ENCODE measurements at regions not wholly inside any gene's neighbourhood (a gene's known extent, or its start where the extent isn't known, plus 50 kb on each side); places are given as distances from the start of the nearest gene placed in this dataset.

DNA sequence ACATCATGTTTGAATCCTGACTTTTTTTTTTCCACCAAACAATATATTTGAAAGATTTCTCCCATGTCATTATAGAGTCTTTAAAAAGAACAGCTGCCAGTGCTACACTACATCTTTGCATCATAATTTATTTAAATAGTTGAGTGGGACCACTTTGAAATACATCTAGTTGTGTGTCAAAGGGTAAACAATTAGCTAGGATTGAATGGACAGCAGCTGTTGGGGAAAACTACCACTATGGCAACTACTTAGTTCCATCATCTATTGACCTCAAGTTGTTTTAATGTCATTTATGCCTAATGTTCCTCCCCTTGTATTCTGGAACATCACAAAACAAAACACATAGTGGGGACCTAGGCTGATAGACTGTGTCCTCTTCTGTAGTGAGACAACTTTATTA is 985.1 kb downstream of the SORCS1 start:
- Mint-ChIP-seq H3K4me1 (peaks cover 33% of the 10 kb centered on the region), H3K27me3 (ENCODE audit: low read depth) (no peaks in the 10 kb centered on the region), H3K4me3 (no peak overlapping the region), H3K9me3 (no peaks in the 10 kb centered on the region), H3K27ac (peak overlapping the region in 1 of 3 experiments; percentile 75), H3K36me3 (ENCODE audit: low read depth) (no peaks in the 10 kb centered on the region)
- TF ChIP-seq, protein P1, sequence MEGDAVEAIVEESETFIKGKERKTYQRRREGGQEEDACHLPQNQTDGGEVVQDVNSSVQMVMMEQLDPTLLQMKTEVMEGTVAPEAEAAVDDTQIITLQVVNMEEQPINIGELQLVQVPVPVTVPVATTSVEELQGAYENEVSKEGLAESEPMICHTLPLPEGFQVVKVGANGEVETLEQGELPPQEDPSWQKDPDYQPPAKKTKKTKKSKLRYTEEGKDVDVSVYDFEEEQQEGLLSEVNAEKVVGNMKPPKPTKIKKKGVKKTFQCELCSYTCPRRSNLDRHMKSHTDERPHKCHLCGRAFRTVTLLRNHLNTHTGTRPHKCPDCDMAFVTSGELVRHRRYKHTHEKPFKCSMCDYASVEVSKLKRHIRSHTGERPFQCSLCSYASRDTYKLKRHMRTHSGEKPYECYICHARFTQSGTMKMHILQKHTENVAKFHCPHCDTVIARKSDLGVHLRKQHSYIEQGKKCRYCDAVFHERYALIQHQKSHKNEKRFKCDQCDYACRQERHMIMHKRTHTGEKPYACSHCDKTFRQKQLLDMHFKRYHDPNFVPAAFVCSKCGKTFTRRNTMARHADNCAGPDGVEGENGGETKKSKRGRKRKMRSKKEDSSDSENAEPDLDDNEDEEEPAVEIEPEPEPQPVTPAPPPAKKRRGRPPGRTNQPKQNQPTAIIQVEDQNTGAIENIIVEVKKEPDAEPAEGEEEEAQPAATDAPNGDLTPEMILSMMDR (IDR thresholded peaks at IDR 0.05; ENCODE audit: unreplicated experiment in 3 of 3), result no peak

DNA sequence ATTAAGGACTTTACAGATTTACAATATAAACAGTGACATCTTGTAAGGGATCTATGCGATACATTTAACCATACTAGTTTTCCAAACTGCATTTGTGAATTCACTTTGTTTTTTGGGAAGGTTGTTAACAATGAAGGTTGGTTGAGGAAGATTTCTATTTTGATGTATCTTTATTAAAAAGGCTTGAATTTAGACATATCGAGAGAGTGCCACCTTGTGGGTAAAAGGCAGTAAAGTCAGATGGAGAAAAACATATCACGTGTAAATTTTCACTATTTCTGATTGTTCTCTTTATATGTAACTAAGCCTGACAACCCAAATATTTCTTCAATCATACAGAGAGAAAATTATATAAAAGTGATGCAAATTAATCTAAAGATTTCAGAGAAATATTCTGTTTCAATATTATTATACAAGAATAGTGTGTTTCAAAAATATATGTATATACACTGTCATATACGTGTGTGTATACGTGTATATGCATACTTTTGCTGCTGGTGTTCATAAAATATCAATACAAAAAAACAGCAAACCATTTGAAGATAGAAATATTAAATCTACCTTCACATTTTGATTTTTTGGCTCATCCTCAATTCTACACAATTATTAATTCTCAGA is 988.6 kb downstream of the SORCS1 start:
- no peaks in the 10 kb centered on the region for H3K9me3 Mint-ChIP-seq
- H3K36me3 Mint-ChIP-seq (ENCODE audit: low read depth), result no peaks in the 10 kb centered on the region
- TF ChIP-seq, protein P1 (IDR thresholded peaks at IDR 0.05; ENCODE audit: unreplicated experiment in 3 of 3), result peak; percentile 52 to 77 (median 59)
- peaks cover 25% of the 10 kb centered on the region for H3K4me1 Mint-ChIP-seq
- no peak overlapping the region for H3K4me3 Mint-ChIP-seq
- no peaks in the 10 kb centered on the region for H3K27me3 Mint-ChIP-seq (ENCODE audit: low read depth)
- H3K27ac Mint-ChIP-seq, result peak overlapping the region; percentile 40 to 69 (median 62)

- H3K4me1 Mint-ChIP-seq, result peaks cover 26% of the 10 kb centered on the region
- H3K27me3 Mint-ChIP-seq (ENCODE audit: low read depth), result no peaks in the 10 kb centered on the region
- TF ChIP-seq, protein P1 (IDR thresholded peaks at IDR 0.05; ENCODE audit: unreplicated experiment in 3 of 3), result no peak
- no peak overlapping the region for H3K4me3 Mint-ChIP-seq
- no peaks in the 10 kb centered on the region for H3K9me3 Mint-ChIP-seq
- no peaks in the 10 kb centered on the region for H3K36me3 Mint-ChIP-seq (ENCODE audit: low read depth)
- H3K27ac Mint-ChIP-seq, result no peak overlapping the region
Measured at GRCh38 chr10:106173838-106174237, 990.7 kb downstream of the SORCS1 start.

DNA sequence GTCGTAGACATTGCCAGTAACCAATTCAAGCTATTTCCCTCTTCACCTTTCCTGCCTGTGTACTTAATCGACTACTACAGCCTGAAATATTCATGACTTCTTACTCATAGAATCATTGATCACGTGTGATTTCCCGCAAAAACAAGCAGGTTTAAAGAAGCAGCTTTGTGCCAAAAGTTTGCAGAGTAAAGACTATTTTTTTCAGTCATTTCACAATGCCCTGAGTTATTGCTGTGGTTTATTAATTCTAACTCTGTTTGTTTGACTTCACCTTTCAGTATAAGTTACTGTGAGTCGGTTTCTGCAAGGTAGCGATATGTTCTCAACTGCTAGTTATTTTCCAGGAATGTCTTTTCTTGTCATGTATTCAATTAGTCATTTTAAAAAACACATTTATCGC is 995.3 kb downstream of the SORCS1 start:
- no peaks in the 10 kb centered on the region for H3K27me3 Mint-ChIP-seq (ENCODE audit: low read depth)
- no peaks in the 10 kb centered on the region for H3K9me3 Mint-ChIP-seq
- TF ChIP-seq, protein P1 (IDR thresholded peaks at IDR 0.05; ENCODE audit: unreplicated experiment in 3 of 3), result no peak
- H3K4me1 Mint-ChIP-seq, result peaks cover 14% of the 10 kb centered on the region
- H3K27ac Mint-ChIP-seq, result peak overlapping the region in 1 of 3 experiments; percentile 11
- H3K4me3 Mint-ChIP-seq, result no peak overlapping the region
- H3K36me3 Mint-ChIP-seq (ENCODE audit: low read depth), result no peaks in the 10 kb centered on the region

GRCh38 chr10:106167946-106168345 is 996.6 kb downstream of the SORCS1 start:
- no peak overlapping the region for H3K4me3 Mint-ChIP-seq
- TF ChIP-seq, protein P1 (IDR thresholded peaks at IDR 0.05; ENCODE audit: unreplicated experiment in 3 of 3), result no peak
- no peaks in the 10 kb centered on the region for H3K27me3 Mint-ChIP-seq (ENCODE audit: low read depth)
- no peak overlapping the region for H3K27ac Mint-ChIP-seq
- no peaks in the 10 kb centered on the region for H3K36me3 Mint-ChIP-seq (ENCODE audit: low read depth)
- H3K9me3 Mint-ChIP-seq, result peaks cover 5% of the 10 kb centered on the region
- peaks cover 9% of the 10 kb centered on the region for H3K4me1 Mint-ChIP-seq

DNA sequence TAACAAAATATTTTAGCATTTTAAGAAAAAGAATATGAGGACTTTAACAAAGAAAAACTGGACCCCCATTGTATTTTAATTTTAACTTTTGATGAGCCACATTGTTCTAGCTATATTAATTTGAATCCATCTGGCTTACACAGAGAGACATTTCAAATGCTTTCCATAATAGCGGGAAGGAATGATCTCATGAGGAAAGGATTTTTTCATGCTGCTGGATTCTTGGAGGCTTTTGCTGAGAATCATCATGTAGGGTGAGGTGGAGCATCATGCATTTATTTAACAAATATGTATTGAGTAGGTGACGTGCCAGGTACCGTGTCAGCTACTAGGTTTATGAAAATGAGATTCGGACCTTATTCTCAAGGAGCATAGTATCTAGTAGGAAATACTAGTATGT is 1006.3 kb downstream of the SORCS1 start:
- Mint-ChIP-seq H3K4me1 (no peaks in the 10 kb centered on the region), H3K27me3 (ENCODE audit: low read depth) (no peaks in the 10 kb centered on the region), H3K27ac (no peak overlapping the region), H3K9me3 (peaks cover 14% of the 10 kb centered on the region), H3K4me3 (no peak overlapping the region), H3K36me3 (ENCODE audit: low read depth) (no peaks in the 10 kb centered on the region)
- TF ChIP-seq, protein P1 (IDR thresholded peaks at IDR 0.05; ENCODE audit: unreplicated experiment in 3 of 3), result no peak
